Activated T-cell treated with anti-CD3 and anti-CD28 coated beads, Interleukin-2, amount 50 U/mL, for 24 hours (primary cell): ENCODE measurements at regions not wholly inside any gene's neighbourhood (a gene's known extent, or its start where the extent isn't known, plus 50 kb on each side); places are given as distances from the start of the nearest gene placed in this dataset.
"Not testable (repeated sequence)": the region's sequence is repeated elsewhere in the genome, so short reads cannot be mapped to it uniquely, and the experiment has no call there.

Source experiments
- DNase-seq: peaks from one replicate; pipeline ENCODE4 v3.0.0-alpha.2; 2020
- H3K27ac Mint-ChIP-seq: 2 replicates; pipeline ENCODE4 v1.8.0; 2020; ENCODE audit warnings: mild to moderate bottlenecking, mixed read lengths
- H3K27me3 Mint-ChIP-seq: 2 replicates; pipeline ENCODE4 v1.8.0; 2020; ENCODE audit warnings: mixed read lengths
- H3K36me3 Mint-ChIP-seq: 2 replicates; pipeline ENCODE4 v1.8.0; 2020; ENCODE audit warnings: low read depth, mixed read lengths
- H3K4me1 Mint-ChIP-seq: 2 replicates; pipeline ENCODE4 v1.8.0; 2020; ENCODE audit warnings: low read depth, mixed read lengths
- H3K4me3 Mint-ChIP-seq: 2 replicates; pipeline ENCODE4 v1.8.0; 2020; ENCODE audit warnings: mild to moderate bottlenecking, moderate library complexity, mixed read lengths
- H3K9me3 Mint-ChIP-seq: 2 replicates; pipeline ENCODE4 v1.8.0; 2020; ENCODE audit warnings: mixed read lengths

GRCh38 chr3:81872566-81872965, 111.1 kb upstream of the GBE1 start:
- H3K36me3 Mint-ChIP-seq: no peaks in the 10 kb centered on the region
- DNase-seq: no peak
- H3K4me3 Mint-ChIP-seq: no peak overlapping the region
- H3K27ac Mint-ChIP-seq: no peak overlapping the region
- no peaks in the 10 kb centered on the region for H3K4me1 Mint-ChIP-seq
- peaks cover 5% of the 10 kb centered on the region for H3K27me3 Mint-ChIP-seq
- H3K9me3 Mint-ChIP-seq: peaks cover under 1% of the 10 kb centered on the region

- no peaks in the 10 kb centered on the region for H3K4me1 Mint-ChIP-seq
- DNase-seq: no peak
- H3K4me3 Mint-ChIP-seq: no peak overlapping the region
- H3K36me3 Mint-ChIP-seq: no peaks in the 10 kb centered on the region
- H3K27me3 Mint-ChIP-seq: peaks cover 3% of the 10 kb centered on the region
- H3K9me3 Mint-ChIP-seq: no peaks in the 10 kb centered on the region
- no peak overlapping the region for H3K27ac Mint-ChIP-seq
These were observed 110.1 kb upstream of the GBE1 start for GRCh38 chr3:81871358-81872155.

GRCh38 chr3:81869382-81869781, 107.9 kb upstream of the GBE1 start:
- Mint-ChIP-seq H3K36me3 (no peaks in the 10 kb centered on the region), H3K4me3 (no peak overlapping the region), H3K27me3 (peaks cover 3% of the 10 kb centered on the region), H3K9me3 (no peaks in the 10 kb centered on the region), H3K4me1 (peaks cover under 1% of the 10 kb centered on the region), H3K27ac (no peak overlapping the region)
- no peak for DNase-seq

GRCh38 chr3:81868597-81868996, 107.2 kb upstream of the GBE1 start:
- H3K4me1 Mint-ChIP-seq: peaks cover 3% of the 10 kb centered on the region
- H3K4me3 Mint-ChIP-seq: no peak overlapping the region
- H3K27me3 Mint-ChIP-seq: peaks cover 3% of the 10 kb centered on the region
- H3K27ac Mint-ChIP-seq: no peak overlapping the region
- no peaks in the 10 kb centered on the region for H3K36me3 Mint-ChIP-seq
- H3K9me3 Mint-ChIP-seq: no peaks in the 10 kb centered on the region
- no peak for DNase-seq

- H3K4me1 Mint-ChIP-seq: peaks cover 3% of the 10 kb centered on the region
- no peak for DNase-seq
- H3K9me3 Mint-ChIP-seq: no peaks in the 10 kb centered on the region
- H3K36me3 Mint-ChIP-seq: no peaks in the 10 kb centered on the region
- H3K27ac Mint-ChIP-seq: no peak overlapping the region
- H3K4me3 Mint-ChIP-seq: no peak overlapping the region
- peaks cover 3% of the 10 kb centered on the region for H3K27me3 Mint-ChIP-seq
These were observed 106.4 kb upstream of the GBE1 start for GRCh38 chr3:81867875-81868274.

GRCh38 chr3:81865164-81865563, 103.7 kb upstream of the GBE1 start:
- H3K4me1 Mint-ChIP-seq, H3K4me3 Mint-ChIP-seq, H3K36me3 Mint-ChIP-seq, H3K27me3 Mint-ChIP-seq, DNase-seq, H3K9me3 Mint-ChIP-seq, H3K27ac Mint-ChIP-seq: not testable (repeated sequence)

GRCh38 chr3:81864272-81864671, 102.8 kb upstream of the GBE1 start:
- Mint-ChIP-seq H3K4me1 (peaks cover 3% of the 10 kb centered on the region), H3K4me3 (no peak overlapping the region), H3K36me3 (no peaks in the 10 kb centered on the region), H3K9me3 (no peaks in the 10 kb centered on the region), H3K27ac (no peak overlapping the region), H3K27me3 (peaks cover 2% of the 10 kb centered on the region)
- DNase-seq: no peak

GRCh38 chr3:81863756-81864155, 102.3 kb upstream of the GBE1 start:
- Mint-ChIP-seq H3K4me1 (peaks cover 3% of the 10 kb centered on the region), H3K4me3 (no peak overlapping the region), H3K36me3 (no peaks in the 10 kb centered on the region), H3K9me3 (no peaks in the 10 kb centered on the region), H3K27ac (no peak overlapping the region), H3K27me3 (peaks cover 2% of the 10 kb centered on the region)
- DNase-seq: no peak

GRCh38 chr3:81861593-81861992, 100.1 kb upstream of the GBE1 start:
- peaks cover 3% of the 10 kb centered on the region for H3K4me1 Mint-ChIP-seq
- peaks cover 2% of the 10 kb centered on the region for H3K27me3 Mint-ChIP-seq
- no peaks in the 10 kb centered on the region for H3K9me3 Mint-ChIP-seq
- no peaks in the 10 kb centered on the region for H3K36me3 Mint-ChIP-seq
- H3K4me3 Mint-ChIP-seq: no peak overlapping the region
- no peak overlapping the region for H3K27ac Mint-ChIP-seq
- DNase-seq: no peak

GRCh38 chr3:81859524-81859923, 98.1 kb upstream of the GBE1 start:
- H3K36me3 Mint-ChIP-seq: no peaks in the 10 kb centered on the region
- no peak overlapping the region for H3K27ac Mint-ChIP-seq
- peaks cover 3% of the 10 kb centered on the region for H3K4me1 Mint-ChIP-seq
- DNase-seq: no peak
- H3K27me3 Mint-ChIP-seq: peaks cover 2% of the 10 kb centered on the region
- H3K4me3 Mint-ChIP-seq: no peak overlapping the region
- H3K9me3 Mint-ChIP-seq: no peaks in the 10 kb centered on the region

GRCh38 chr3:81853431-81853830, 92.0 kb upstream of the GBE1 start:
- DNase-seq: no peak
- Mint-ChIP-seq H3K27me3 (no peaks in the 10 kb centered on the region), H3K27ac (no peak overlapping the region), H3K9me3 (no peaks in the 10 kb centered on the region), H3K4me1 (no peaks in the 10 kb centered on the region), H3K36me3 (no peaks in the 10 kb centered on the region), H3K4me3 (no peak overlapping the region)

- Mint-ChIP-seq H3K9me3 (no peaks in the 10 kb centered on the region), H3K4me1 (no peaks in the 10 kb centered on the region), H3K27me3 (no peaks in the 10 kb centered on the region), H3K36me3 (no peaks in the 10 kb centered on the region), H3K4me3 (no peak overlapping the region), H3K27ac (no peak overlapping the region)
- DNase-seq: no peak
These were observed 89.7 kb upstream of the GBE1 start for GRCh38 chr3:81851176-81851575.

GRCh38 chr3:81846988-81847387, 85.5 kb upstream of the GBE1 start:
- H3K4me3 Mint-ChIP-seq: no peak overlapping the region
- H3K4me1 Mint-ChIP-seq: no peaks in the 10 kb centered on the region
- no peak overlapping the region for H3K27ac Mint-ChIP-seq
- no peaks in the 10 kb centered on the region for H3K27me3 Mint-ChIP-seq
- no peak for DNase-seq
- H3K36me3 Mint-ChIP-seq: no peaks in the 10 kb centered on the region
- no peaks in the 10 kb centered on the region for H3K9me3 Mint-ChIP-seq

GRCh38 chr3:81841540-81841939, 80.1 kb upstream of the GBE1 start:
- Mint-ChIP-seq H3K27me3 (no peaks in the 10 kb centered on the region), H3K27ac (no peak overlapping the region), H3K9me3 (no peaks in the 10 kb centered on the region), H3K4me3 (no peak overlapping the region), H3K36me3 (no peaks in the 10 kb centered on the region), H3K4me1 (no peaks in the 10 kb centered on the region)
- DNase-seq: no peak

- Mint-ChIP-seq H3K4me3 (no peak overlapping the region), H3K4me1 (no peaks in the 10 kb centered on the region), H3K9me3 (no peaks in the 10 kb centered on the region), H3K27ac (no peak overlapping the region), H3K27me3 (no peaks in the 10 kb centered on the region), H3K36me3 (no peaks in the 10 kb centered on the region)
- no peak for DNase-seq
These were observed 78.2 kb upstream of the GBE1 start for GRCh38 chr3:81839504-81840094.
